Hematopoietic multipotent progenitor cell (in vitro differentiated cells): ENCODE measurements at regions not wholly inside any gene's neighbourhood (a gene's known extent, or its start where the extent isn't known, plus 50 kb on each side); places are given as distances from the start of the nearest gene placed in this dataset.
A peak's percentile ranks its signal among the peaks of the same experiment; 100 is the strongest.

Source experiments
- DNase-seq, 3 donors: peaks; one replicate each; pipeline ENCODE4 v3.0.0-alpha.2; 2011 to 2015; ENCODE audit warnings: low read depth in 2 of 3, low spot score in 2 of 3

DNA sequence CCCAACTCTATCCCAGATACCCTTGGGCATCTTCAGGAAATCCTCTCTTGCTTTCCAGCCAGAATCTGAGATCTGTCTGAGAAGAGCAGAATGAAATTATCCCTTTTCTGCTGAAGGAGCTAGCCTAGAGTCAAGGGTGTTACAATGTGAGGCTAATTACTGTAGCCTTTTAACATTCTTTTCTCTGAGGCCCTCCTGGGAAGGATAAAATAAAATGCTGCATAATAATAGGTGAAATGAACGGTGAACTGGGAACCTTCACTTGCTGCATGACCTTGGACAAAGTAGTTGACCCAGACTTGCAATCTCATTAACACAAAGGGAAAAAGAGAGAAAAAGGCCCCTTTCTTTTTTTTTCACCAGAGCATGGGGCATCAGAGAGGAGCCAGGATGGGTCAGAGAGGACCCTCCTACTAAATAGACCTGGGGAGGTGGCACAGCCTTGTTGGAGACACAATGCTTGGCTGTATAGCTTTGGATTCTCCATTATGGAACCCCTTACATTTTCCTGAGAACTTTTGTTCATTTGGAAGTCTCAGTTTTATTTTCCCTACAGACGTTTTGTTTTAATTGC is 137.0 kb upstream of the LIPC start:
- no peak for DNase-seq

DNA sequence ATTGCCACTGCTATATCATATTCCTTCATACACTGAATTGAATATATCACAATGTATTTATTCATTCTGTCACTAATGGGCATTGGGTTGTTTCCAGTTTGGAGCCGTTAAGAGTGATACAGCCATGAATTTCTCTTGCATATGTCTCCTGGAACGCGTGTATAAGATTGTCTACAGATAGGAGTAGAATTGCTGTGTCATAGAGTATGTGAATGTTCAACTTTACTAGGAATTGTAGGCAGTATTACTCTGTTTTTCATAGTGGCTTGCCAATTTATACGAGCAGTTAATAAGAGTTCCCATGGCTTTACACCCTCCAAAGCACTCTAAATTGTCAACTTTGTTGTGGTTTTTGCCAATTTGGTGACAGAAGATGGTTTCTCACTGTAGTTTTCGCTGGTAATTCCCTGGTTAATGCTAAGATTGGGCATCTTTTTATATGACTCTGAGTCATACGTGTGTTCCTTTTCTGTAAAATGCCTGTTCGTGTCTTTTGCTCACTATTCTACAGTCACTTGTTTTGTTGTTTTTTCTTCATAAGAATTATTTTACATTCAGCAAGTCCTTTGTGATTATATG is 136.1 kb upstream of the LIPC start:
- no peak for DNase-seq

DNA sequence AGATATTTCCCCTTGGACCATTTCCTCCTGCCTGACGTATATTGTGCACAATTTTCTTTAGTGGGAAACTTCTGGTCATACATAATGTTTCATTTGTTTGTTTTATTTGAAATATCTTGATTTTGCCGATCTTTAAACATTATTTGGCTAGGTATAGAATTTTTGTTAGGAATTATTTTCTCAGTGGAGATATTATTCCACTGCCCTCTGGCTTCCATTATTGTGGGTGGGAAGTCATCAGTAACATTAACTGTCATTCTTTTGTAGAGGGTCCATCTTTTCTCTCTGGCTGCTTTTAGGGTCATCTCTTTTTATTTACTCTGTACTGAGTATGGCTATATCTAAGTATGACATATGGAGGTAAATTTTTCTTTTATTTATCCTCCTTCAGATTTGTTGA is 135.5 kb upstream of the LIPC start:
- DNase-seq = no peak

- no peak for DNase-seq
Measured at GRCh38 chr15:58297639-58298038, 134.2 kb upstream of the LIPC start.

DNA sequence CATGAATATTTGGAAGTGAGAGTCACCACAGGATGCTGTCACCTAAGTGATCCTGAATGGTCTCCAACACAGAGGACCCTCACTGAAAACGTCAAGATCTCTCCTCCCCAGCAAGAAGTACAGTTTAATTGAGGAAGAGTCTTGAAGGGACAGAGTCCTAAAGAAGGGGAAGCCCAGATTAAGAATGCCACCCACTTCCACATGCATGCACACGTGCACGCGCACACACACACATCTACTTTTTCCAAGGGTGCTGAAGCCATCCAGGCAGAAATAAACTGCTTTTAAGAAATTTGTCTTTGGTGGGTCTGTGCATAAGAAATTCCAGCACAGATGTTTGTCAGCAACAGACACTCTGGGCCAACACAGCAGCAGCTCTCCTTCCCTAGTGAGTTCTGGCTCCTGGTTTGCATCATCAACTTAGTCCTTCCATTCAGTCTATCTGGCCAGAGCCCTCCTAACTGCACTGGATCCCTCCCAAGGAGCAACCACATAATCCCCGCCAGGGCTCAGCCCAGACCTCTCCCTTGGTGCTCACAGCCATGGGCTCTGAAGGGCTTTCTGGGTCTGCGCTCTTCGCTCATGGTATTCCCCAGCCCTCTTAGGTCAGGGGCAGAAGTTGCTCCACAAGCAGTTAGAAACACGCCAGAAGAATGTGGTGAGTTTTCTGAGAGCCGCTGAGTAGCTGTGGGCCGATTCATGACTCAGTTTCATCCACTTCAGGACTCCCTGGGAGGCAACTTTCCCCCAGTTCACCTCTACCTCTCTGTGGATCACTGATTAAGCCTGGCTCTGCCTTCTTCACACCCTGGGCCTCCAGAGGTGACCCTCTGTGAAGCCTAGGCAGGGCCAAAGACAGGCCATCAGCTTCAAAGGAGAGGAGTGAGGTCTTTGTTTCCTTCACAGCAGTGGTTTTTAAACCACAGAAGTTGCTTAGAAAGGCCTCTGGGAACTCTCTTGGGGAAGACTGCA is 132.6 kb upstream of the LIPC start:
- DNase-seq = no peak

DNA sequence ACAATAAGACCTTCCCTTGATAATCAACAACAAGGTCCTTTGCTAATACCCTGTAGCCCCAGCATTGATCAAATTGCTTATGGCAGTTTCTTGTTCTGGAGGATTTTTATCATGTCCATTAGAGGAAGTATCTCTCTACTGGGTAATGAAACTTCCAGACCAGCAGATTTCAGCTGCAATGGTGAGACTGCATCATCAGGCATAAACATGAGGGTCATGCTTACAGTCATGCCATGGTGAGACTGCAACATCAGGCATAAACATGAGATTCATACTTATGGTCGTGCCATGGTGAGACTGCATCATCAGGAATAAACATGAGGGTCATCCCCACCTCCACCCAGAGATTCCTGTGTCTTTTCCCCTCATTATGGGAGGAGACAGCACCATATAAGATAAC is 129.0 kb upstream of the LIPC start:
- no peak for DNase-seq

- DNase-seq = no peak
Measured at GRCh38 chr15:58303236-58303635, 128.6 kb upstream of the LIPC start.

DNA sequence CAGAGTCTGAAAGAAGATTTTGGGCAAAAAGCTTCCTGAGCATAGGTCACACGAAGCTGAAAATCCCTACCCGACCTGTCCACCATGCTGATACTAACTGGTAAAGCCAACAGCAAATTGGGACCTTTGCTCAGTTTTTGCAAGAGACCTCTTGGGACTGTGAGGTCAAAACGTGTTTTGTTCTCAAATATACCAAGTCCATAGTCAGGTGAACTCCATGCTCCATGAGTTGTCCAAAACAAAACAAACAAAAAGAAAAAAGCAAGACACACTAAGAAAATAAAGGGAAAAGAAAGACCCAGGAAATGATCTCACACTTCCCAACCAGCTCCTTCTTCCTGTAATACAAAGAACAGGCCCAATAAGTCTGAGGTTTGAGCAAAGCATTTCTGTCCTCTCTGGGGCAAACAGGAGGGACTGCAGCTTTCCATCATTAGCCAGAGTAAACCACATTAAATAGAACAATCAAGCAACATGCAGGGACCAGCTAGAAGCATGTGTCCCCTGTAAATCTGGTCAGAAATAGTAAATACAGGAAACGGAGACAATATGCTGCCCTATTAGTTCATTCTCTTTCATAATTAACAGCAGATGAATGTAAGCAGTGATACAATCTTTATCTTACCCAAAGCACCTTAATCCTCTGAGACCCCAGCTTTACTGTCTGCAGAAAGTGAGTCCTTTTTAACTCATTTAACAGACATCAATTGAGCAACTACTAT is 125.0 kb upstream of the LIPC start:
- DNase-seq = no peak

DNA sequence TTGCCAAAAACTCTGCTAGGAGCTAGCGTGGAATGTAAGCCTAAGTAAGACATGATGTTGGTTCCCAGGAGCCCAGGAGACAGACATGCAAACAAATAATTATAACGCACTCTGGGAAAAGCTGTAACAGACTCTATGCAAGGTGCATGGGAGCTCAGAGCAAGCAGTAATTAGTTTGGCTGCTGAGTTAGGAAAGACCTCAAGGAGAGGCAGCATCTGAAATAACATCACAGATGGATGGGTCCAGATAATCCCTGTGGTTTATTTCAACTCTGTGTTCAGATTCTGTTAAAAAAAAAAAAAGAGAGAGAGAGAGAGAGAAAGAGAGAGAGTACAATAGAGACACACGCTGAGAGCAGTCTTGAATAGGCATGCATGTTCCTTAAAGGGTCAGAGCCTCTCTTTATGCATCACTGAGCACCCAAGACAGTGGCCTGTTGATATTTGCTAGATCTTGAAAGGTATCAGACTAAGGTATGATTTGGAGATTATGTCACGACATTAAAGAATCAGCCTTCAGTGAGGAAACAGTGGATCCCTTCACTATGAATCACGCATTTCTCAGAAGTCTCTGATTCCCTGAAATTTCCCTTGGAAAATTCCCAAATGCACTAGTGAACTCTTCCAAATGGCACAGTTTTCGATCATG is 124.4 kb upstream of the LIPC start:
- no peak for DNase-seq

DNA sequence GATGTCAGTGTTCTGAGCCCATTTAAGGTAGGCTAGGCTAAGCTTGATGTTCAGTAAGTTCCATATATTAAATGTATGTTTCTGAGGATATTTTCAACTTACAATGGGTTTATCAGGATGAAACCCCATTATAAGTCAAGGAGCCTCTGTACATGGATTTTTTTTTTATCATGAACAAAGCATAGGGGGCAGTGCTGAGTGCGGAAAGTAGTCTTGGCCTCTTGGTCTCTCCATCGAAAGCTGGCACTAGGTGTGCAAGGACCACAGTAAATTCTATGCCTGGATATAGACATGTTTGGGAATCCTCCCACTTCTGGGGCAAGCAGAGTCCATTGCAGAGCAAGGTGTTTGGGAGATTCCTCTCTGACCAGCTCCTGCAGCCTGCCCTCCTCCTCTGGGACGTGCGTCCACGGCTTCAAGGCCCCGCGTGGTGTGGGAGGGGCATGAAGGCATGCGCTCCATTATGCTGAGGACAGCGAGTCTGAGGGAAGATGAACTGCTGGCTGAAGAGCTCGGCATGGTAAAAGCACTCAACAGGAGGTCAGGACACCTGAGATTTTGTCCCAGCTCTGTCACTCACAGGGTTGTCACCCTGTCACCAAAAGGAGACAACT is 122.9 kb upstream of the LIPC start:
- no peak for DNase-seq

GRCh38 chr15:58309963-58310928 is 121.5 kb upstream of the LIPC start:
- no peak for DNase-seq

- DNase-seq = peak in 1 of 3 donors; percentile 10
Measured at GRCh38 chr15:58311556-58311955, 120.2 kb upstream of the LIPC start.

- no peak for DNase-seq
Measured at GRCh38 chr15:58312031-58312430, 119.8 kb upstream of the LIPC start.

- DNase-seq = no peak
Measured at GRCh38 chr15:58313304-58313703, 118.5 kb upstream of the LIPC start.

GRCh38 chr15:58313810-58314592 is 117.8 kb upstream of the LIPC start:
- DNase-seq = no peak

DNA sequence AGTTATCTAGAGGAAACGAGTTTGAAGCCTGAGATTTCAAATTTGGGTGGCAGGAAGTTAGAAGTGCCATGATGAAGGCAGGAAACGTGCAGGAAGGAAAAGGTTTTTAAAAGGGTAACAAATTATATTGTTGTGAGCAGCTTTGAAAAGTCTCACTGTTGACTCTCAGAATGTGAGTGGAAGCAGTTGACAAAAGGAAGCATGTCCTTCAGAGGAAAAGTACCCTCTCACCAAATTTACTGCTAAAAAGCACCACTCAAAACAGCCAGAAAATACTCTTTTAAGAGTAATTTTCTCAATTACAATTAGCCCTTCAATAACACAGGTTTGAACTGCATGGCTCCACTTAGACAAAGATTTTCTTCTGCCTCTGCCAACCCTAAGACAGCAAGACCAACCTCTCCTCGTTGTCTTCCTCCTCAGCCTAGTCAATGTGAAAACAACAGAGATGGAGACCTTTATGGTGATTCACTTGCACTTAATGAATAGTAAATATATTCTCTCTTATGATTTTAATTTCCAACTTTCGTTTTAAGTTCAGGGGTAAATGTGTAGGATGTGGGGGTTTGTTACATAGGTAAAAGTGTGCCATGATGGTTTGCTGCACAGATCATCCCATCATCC is 117.1 kb upstream of the LIPC start:
- DNase-seq = no peak

DNA sequence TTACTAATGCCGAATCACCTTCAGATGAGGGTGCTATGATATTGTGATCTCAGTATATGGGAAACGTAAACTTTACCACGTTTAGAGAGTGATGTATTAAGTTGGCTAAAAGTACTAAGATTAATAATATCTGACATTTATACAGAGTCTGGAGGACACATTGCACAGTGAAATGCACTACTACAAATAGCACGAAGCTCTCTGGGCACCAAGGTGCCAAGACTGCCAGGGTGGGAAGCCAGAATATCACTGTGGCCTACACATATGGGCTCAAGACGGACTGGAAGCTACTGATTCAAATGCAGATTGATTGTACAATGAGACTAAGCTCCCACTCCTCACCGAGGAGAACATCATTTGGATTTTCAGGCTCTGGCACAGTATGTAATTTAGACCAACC is 113.3 kb upstream of the LIPC start:
- no peak for DNase-seq

GRCh38 chr15:58321034-58321433 is 110.8 kb upstream of the LIPC start:
- no peak for DNase-seq
